CD14-positive monocyte (primary cell): ENCODE measurements at regions not wholly inside any gene's neighbourhood (a gene's known extent, or its start where the extent isn't known, plus 50 kb on each side); places are given as distances from the start of the nearest gene placed in this dataset.

Experiments used
- DNase-seq, 3 donors: peaks; one replicate each; pipeline ENCODE4 v3.0.0-alpha.2; 2011 to 2022
- H2AFZ ChIP-seq: 2 replicates; pipeline ENCODE4 v1.6.0; 2012; ENCODE audit warnings: mild to moderate bottlenecking, low read depth, low read length, inconsistent platforms; ENCODE audit not compliant: insufficient read depth, poor library complexity, severe bottlenecking
- H3K27ac ChIP-seq, 2 donors: 1 replicate in 1 of 2; 2 replicates in 1 of 2; pipeline ENCODE4 v1.5.1; 2012 to 2013; ENCODE audit warnings: low read length in 2 of 2, control low read depth in 1 of 2, inconsistent platforms in 1 of 2, low read depth in 1 of 2, mild to moderate bottlenecking in 1 of 2
- H3K27me3 ChIP-seq, 2 donors: one replicate each; pipeline versions ENCODE4 v1.6.0 to v1.6.1; 2011 to 2013; ENCODE audit warnings: low read length in 2 of 2; ENCODE audit not compliant: control insufficient read depth in 2 of 2, insufficient read depth in 2 of 2
- H3K36me3 ChIP-seq, 2 donors: replicated peaks in 1 of 2; 1 replicate in 1 of 2; 2 replicates in 1 of 2; pipeline versions ENCODE4 v1.5.1 to v1.6.1; 2012 to 2013; ENCODE audit warnings: low read length in 2 of 2, control low read depth in 1 of 2, inconsistent platforms in 1 of 2, mild to moderate bottlenecking in 1 of 2; ENCODE audit not compliant: insufficient read depth in 2 of 2, control insufficient read depth in 1 of 2
- H3K4me1 ChIP-seq, 2 donors: 1 replicate in 1 of 2; 2 replicates in 1 of 2; pipeline versions ENCODE4 v1.5.1 to v1.6.1; 2012 to 2013; ENCODE audit warnings: low read length in 2 of 2, control low read depth in 1 of 2, inconsistent platforms in 1 of 2, mild to moderate bottlenecking in 1 of 2, moderate library complexity in 1 of 2; ENCODE audit not compliant: insufficient read depth in 2 of 2, control insufficient read depth in 1 of 2
- H3K4me2 ChIP-seq: replicated peaks from 2 replicates; pipeline ENCODE3; 2012; ENCODE audit warnings: low read length, moderate library complexity, mild to moderate bottlenecking; ENCODE audit not compliant: poor library complexity, severe bottlenecking; ENCODE audit errors: extremely low read depth
- H3K4me3 ChIP-seq, 3 experiments: fragments of 200-600 bp in 1 of 3; sonication (generic) in 1 of 3; replicated peaks in 1 of 3; 1 replicate in 2 of 3; 2 replicates in 1 of 3; pipeline ENCODE4 v1.5.1; 2011 to 2013; ENCODE audit warnings: low read length in 3 of 3, mild to moderate bottlenecking in 3 of 3, control low read depth in 2 of 3, low read depth in 2 of 3, inconsistent platforms in 1 of 3, moderate library complexity in 1 of 3
- H3K79me2 ChIP-seq: 2 replicates; pipeline ENCODE4 v1.6.0; 2012; ENCODE audit warnings: mild to moderate bottlenecking, control low read depth, inconsistent platforms, low read length, moderate library complexity; ENCODE audit not compliant: insufficient read depth
- H3K9ac ChIP-seq: 2 replicates; pipeline ENCODE4 v1.6.0; 2017; ENCODE audit warnings: low read length, mild to moderate bottlenecking; ENCODE audit not compliant: insufficient read depth, poor library complexity, severe bottlenecking
- H3K9me3 ChIP-seq, 2 donors: replicated peaks in 1 of 2; 1 replicate in 1 of 2; 2 replicates in 1 of 2; pipeline versions ENCODE4 v1.5.1 to v1.6.1; 2012 to 2013; ENCODE audit warnings: low read length in 2 of 2, control low read depth in 1 of 2; ENCODE audit not compliant: control insufficient read depth in 1 of 2, insufficient read depth in 1 of 2
- H4K20me1 ChIP-seq: 2 replicates; pipeline ENCODE4 v1.6.0; 2012; ENCODE audit warnings: mild to moderate bottlenecking, low read length, control low read depth, moderate library complexity; ENCODE audit not compliant: insufficient read depth
- H3K27ac Mint-ChIP-seq, 7 donors: one replicate each; pipeline ENCODE4 v1.8.0; 2020; ENCODE audit warnings: mild to moderate bottlenecking in 7 of 7, mixed read lengths in 7 of 7, moderate library complexity in 6 of 7, inconsistent platforms in 2 of 7
- H3K27me3 Mint-ChIP-seq, 3 donors: one replicate each; pipeline ENCODE4 v1.8.0; 2021 to 2022; ENCODE audit warnings: low read depth in 3 of 3, mild to moderate bottlenecking in 3 of 3, mixed read lengths in 3 of 3, moderate library complexity in 3 of 3, inconsistent platforms in 1 of 3
- H3K36me3 Mint-ChIP-seq, 2 donors: one replicate each; pipeline ENCODE4 v1.8.0; 2020; ENCODE audit warnings: mixed read lengths in 2 of 2, inconsistent platforms in 1 of 2, mild to moderate bottlenecking in 1 of 2
- H3K4me1 Mint-ChIP-seq: one replicate; pipeline ENCODE4 v1.8.0; 2020; ENCODE audit warnings: mild to moderate bottlenecking, mixed read lengths
- H3K4me3 Mint-ChIP-seq, 2 donors: one replicate each; pipeline ENCODE4 v1.8.0; 2020; ENCODE audit warnings: mild to moderate bottlenecking in 2 of 2, mixed read lengths in 2 of 2, moderate library complexity in 1 of 2
- H3K9me3 Mint-ChIP-seq, 7 donors: one replicate each; pipeline ENCODE4 v1.8.0; 2020 to 2022; ENCODE audit warnings: mixed read lengths in 7 of 7, mild to moderate bottlenecking in 6 of 7, moderate library complexity in 6 of 7, inconsistent platforms in 2 of 7
- WGBS: methylation state at CpG from one replicate; pipeline ENCODE4 v1.1.5; 2013; ENCODE audit warnings: missing lambda C conversion rate; ENCODE audit not compliant: insufficient coverage; 5-methylcytosine and 5-hydroxymethylcytosine counted together
- intact Hi-C, 2 donors: fragments of 100-400 bp; cut with micrococcal nuclease; formaldehyde crosslinking; loops; one replicate each; pipeline versions ENCODE4 v1.15.0 to v1.15.1; 2023
- TF ChIP-seq, protein P1 (sequence below): fragments of 200-600 bp; IDR thresholded peaks from one replicate; pipeline ENCODE4 v1.8.0; 2022; ENCODE audit warnings: antibody characterized with exemption, mild to moderate bottlenecking

GRCh38 chr9:18143073-18143745 lies 330.7 kb upstream of the ADAMTSL1 start:
- Histone ChIP-seq H2AFZ (no peak overlapping the region), H3K4me1 (no peaks in the 10 kb centered on the region), H3K9ac (no peak overlapping the region), H3K36me3 (no peaks in the 10 kb centered on the region), H3K4me2 (no peak overlapping the region), H4K20me1 (no peaks in the 10 kb centered on the region), H3K79me2 (no peaks in the 10 kb centered on the region), H3K27me3 (no peaks in the 10 kb centered on the region), H3K9me3 (no peaks in the 10 kb centered on the region), H3K4me3 (no peak overlapping the region), H3K27ac (no peak overlapping the region)
- DNase-seq, result no peak
- no peaks in the 10 kb centered on the region for H3K27me3 Mint-ChIP-seq
- no peaks in the 10 kb centered on the region for H3K4me1 Mint-ChIP-seq
- no peak overlapping the region for H3K27ac Mint-ChIP-seq
- intact Hi-C loops, result no loop called here
- WGBS, result 91% methylated on average over 3 of the region's 4 CpGs
- TF ChIP-seq, protein P1, sequence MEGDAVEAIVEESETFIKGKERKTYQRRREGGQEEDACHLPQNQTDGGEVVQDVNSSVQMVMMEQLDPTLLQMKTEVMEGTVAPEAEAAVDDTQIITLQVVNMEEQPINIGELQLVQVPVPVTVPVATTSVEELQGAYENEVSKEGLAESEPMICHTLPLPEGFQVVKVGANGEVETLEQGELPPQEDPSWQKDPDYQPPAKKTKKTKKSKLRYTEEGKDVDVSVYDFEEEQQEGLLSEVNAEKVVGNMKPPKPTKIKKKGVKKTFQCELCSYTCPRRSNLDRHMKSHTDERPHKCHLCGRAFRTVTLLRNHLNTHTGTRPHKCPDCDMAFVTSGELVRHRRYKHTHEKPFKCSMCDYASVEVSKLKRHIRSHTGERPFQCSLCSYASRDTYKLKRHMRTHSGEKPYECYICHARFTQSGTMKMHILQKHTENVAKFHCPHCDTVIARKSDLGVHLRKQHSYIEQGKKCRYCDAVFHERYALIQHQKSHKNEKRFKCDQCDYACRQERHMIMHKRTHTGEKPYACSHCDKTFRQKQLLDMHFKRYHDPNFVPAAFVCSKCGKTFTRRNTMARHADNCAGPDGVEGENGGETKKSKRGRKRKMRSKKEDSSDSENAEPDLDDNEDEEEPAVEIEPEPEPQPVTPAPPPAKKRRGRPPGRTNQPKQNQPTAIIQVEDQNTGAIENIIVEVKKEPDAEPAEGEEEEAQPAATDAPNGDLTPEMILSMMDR, result no peak
- no peaks in the 10 kb centered on the region for H3K36me3 Mint-ChIP-seq
- H3K4me3 Mint-ChIP-seq, result no peak overlapping the region
- peaks cover 0 to 3% (median 0%) of the 10 kb centered on the region in 7 donors for H3K9me3 Mint-ChIP-seq

GRCh38 chr9:18146329-18146728 lies 327.6 kb upstream of the ADAMTSL1 start:
- no peaks in the 10 kb centered on the region for H3K9me3 ChIP-seq
- intact Hi-C loops, result no loop called here
- H3K79me2 ChIP-seq, result no peaks in the 10 kb centered on the region
- H3K36me3 Mint-ChIP-seq, result no peaks in the 10 kb centered on the region
- no peaks in the 10 kb centered on the region for H3K36me3 ChIP-seq
- H3K4me1 ChIP-seq, result no peaks in the 10 kb centered on the region
- no peak overlapping the region for H3K27ac Mint-ChIP-seq
- DNase-seq, result no peak
- no peak overlapping the region for H2AFZ ChIP-seq
- no peak overlapping the region for H3K9ac ChIP-seq
- peaks cover 0 to 3% (median 0%) of the 10 kb centered on the region in 7 donors for H3K9me3 Mint-ChIP-seq
- no peak overlapping the region for H3K4me2 ChIP-seq
- no peaks in the 10 kb centered on the region for H3K27me3 ChIP-seq
- TF ChIP-seq, protein P1, result no peak
- no peak overlapping the region for H3K4me3 Mint-ChIP-seq
- no peak overlapping the region for H3K27ac ChIP-seq
- WGBS, result 71% methylated on average over 1 of the region's 3 CpGs
- H3K4me1 Mint-ChIP-seq, result no peaks in the 10 kb centered on the region
- H3K4me3 ChIP-seq, result no peak overlapping the region
- no peaks in the 10 kb centered on the region for H3K27me3 Mint-ChIP-seq
- H4K20me1 ChIP-seq, result no peaks in the 10 kb centered on the region
